ENCODE measurements at regions not wholly inside any gene's neighbourhood (a gene's known extent, or its start where the extent isn't known, plus 50 kb on each side); places are given as distances from the start of the nearest gene placed in this dataset.

- TF ChIP-seq CTCF (IDR thresholded peaks at IDR 0.05) (no peak), POLR2A (IDR thresholded peaks at IDR 0.05) (no peak)
Observed at GRCh38 chr9:78839252-78839651, 542.3 kb downstream of the PSAT1 start.

All from uterus (tissue), 2 donors.